GM19395 (cell line): ENCODE measurements at regions not wholly inside any gene's neighbourhood (a gene's known extent, or its start where the extent isn't known, plus 50 kb on each side); places are given as distances from the start of the nearest gene placed in this dataset.
"Not testable (repeated sequence)": the region's sequence is repeated elsewhere in the genome, so short reads cannot be mapped to it uniquely, and the experiment has no call there.

ENCODE experiments used
- ATAC-seq: cut with Tn5 transposase; IDR thresholded peaks from one replicate; pipeline ENCODE4 v1.9.1; 2021; ENCODE audit warnings: mild to moderate bottlenecking, moderate library complexity; ENCODE audit not compliant: unreplicated experiment

GRCh38 chr6:114995526-114995925 lies 652.7 kb upstream of the HS3ST5 start:
- ATAC-seq = no peak

- ATAC-seq = peak; percentile 97
Measured at GRCh38 chr6:114989279-114989964, 646.6 kb upstream of the HS3ST5 start.

GRCh38 chr6:114987281-114987680 lies 644.5 kb upstream of the HS3ST5 start:
- ATAC-seq = no peak

GRCh38 chr6:114955363-114955762 lies 612.5 kb upstream of the HS3ST5 start:
- ATAC-seq = peak; percentile 61

GRCh38 chr6:114952229-114952628 lies 609.4 kb upstream of the HS3ST5 start:
- no peak for ATAC-seq

GRCh38 chr6:114945392-114945791 lies 602.6 kb upstream of the HS3ST5 start:
- no peak for ATAC-seq

GRCh38 chr6:114941078-114941477 lies 598.3 kb upstream of the HS3ST5 start:
- ATAC-seq = no peak

GRCh38 chr6:114940181-114940580 lies 597.4 kb upstream of the HS3ST5 start:
- no peak for ATAC-seq

- ATAC-seq = no peak
Measured at GRCh38 chr6:114939630-114940029, 596.8 kb upstream of the HS3ST5 start.

GRCh38 chr6:114936080-114936479 lies 593.3 kb upstream of the HS3ST5 start:
- no peak for ATAC-seq

GRCh38 chr6:114934079-114934478 lies 591.3 kb upstream of the HS3ST5 start:
- ATAC-seq = no peak

GRCh38 chr6:114928731-114929130 lies 585.9 kb upstream of the HS3ST5 start:
- ATAC-seq = not testable (repeated sequence)

- ATAC-seq = no peak
Measured at GRCh38 chr6:114906096-114906495, 563.3 kb upstream of the HS3ST5 start.

GRCh38 chr6:114897536-114897935 lies 554.7 kb upstream of the HS3ST5 start:
- ATAC-seq = no peak

- ATAC-seq = no peak
Measured at GRCh38 chr6:114892211-114892610, 549.4 kb upstream of the HS3ST5 start.

GRCh38 chr6:114888241-114888640 lies 545.4 kb upstream of the HS3ST5 start:
- no peak for ATAC-seq

- no peak for ATAC-seq
Measured at GRCh38 chr6:114886670-114887436, 544.0 kb upstream of the HS3ST5 start.

- ATAC-seq = no peak
Measured at GRCh38 chr6:114879693-114880092, 536.9 kb upstream of the HS3ST5 start.

- ATAC-seq = no peak
Measured at GRCh38 chr6:114878091-114878490, 535.3 kb upstream of the HS3ST5 start.

- no peak for ATAC-seq
Measured at GRCh38 chr6:114874410-114874809, 531.6 kb upstream of the HS3ST5 start.

GRCh38 chr6:114865506-114865905 lies 522.7 kb upstream of the HS3ST5 start:
- not testable (repeated sequence) for ATAC-seq

GRCh38 chr6:114863610-114864009 lies 520.8 kb upstream of the HS3ST5 start:
- ATAC-seq = no peak
